OCI-LY1 (cell line): ENCODE measurements at regions not wholly inside any gene's neighbourhood (a gene's known extent, or its start where the extent isn't known, plus 50 kb on each side); places are given as distances from the start of the nearest gene placed in this dataset.

ENCODE experiments used
- EZH2 ChIP-seq: fragments of 200-600 bp; sonication (generic), shearing (Covaris generic); IDR thresholded peaks from 2 replicates; pipeline ENCODE4 v1.8.0; 2017; ENCODE audit warnings: borderline replicate concordance, mixed run types, mild to moderate bottlenecking, antibody characterized with exemption, low read length, moderate library complexity, mixed read lengths
- TF ChIP-seq, protein P1 (sequence below): fragments of 200-600 bp; sonication (generic), shearing (Covaris generic); IDR thresholded peaks from 2 replicates; pipeline ENCODE4 v1.5.1; 2017; ENCODE audit warnings: mild to moderate bottlenecking, antibody characterized with exemption, low read length, moderate library complexity, mixed read lengths

DNA sequence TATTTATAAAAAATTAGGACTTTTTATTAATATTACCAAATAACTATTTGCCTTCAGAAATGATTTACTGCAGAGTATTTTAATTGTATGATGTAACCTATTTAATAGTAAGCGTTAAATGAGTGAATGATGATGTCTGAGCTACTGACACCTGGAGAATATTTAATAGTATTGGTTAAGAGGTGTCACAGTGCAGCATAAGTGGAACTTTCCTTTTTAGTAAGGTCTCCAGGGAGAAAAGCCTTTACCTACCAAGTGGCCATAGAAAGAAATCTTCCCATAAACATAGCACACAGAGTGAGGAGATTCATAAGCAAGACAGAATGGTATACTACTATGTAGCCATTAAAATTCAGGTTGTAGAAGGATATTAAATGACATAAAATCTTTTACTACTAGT, 441.7 kb downstream of the TBL1XR1 start:
- TF ChIP-seq, protein P1, sequence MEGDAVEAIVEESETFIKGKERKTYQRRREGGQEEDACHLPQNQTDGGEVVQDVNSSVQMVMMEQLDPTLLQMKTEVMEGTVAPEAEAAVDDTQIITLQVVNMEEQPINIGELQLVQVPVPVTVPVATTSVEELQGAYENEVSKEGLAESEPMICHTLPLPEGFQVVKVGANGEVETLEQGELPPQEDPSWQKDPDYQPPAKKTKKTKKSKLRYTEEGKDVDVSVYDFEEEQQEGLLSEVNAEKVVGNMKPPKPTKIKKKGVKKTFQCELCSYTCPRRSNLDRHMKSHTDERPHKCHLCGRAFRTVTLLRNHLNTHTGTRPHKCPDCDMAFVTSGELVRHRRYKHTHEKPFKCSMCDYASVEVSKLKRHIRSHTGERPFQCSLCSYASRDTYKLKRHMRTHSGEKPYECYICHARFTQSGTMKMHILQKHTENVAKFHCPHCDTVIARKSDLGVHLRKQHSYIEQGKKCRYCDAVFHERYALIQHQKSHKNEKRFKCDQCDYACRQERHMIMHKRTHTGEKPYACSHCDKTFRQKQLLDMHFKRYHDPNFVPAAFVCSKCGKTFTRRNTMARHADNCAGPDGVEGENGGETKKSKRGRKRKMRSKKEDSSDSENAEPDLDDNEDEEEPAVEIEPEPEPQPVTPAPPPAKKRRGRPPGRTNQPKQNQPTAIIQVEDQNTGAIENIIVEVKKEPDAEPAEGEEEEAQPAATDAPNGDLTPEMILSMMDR, result no peak
- TF ChIP-seq EZH2, result no peak
